ACHN (cell line): ENCODE measurements at regions not wholly inside any gene's neighbourhood (a gene's known extent, or its start where the extent isn't known, plus 50 kb on each side); places are given as distances from the start of the nearest gene placed in this dataset.
"Not testable (repeated sequence)": the region's sequence is repeated elsewhere in the genome, so short reads cannot be mapped to it uniquely, and the experiment has no call there.

Experiments
- DNase-seq: peaks from one replicate; pipeline ENCODE4 v3.0.0-alpha.2; 2015
- in situ Hi-C: cut with HindIII; loops from 2 replicates; pipeline ENCODE4 v1.10.0; 2017; ENCODE audit warnings: low sequenced_read_pairs, low pct_ligation_motif_present, low pct_unique_long_range_greater_than_20kb

GRCh38 chr12:88351146-88351545, 209.0 kb downstream of the TMTC3 start:
- no peak for DNase-seq
- in situ Hi-C loops: no loop called here

- in situ Hi-C loops: no loop called here
Observed at GRCh38 chr12:88354691-88355090, 212.6 kb downstream of the TMTC3 start.

GRCh38 chr12:88360343-88360742, 218.2 kb downstream of the TMTC3 start:
- DNase-seq: no peak
- in situ Hi-C loops: no loop called here

More at GRCh38 chr12:88354691-88355090, 212.6 kb downstream of the TMTC3 start:
- DNase-seq: no peak

GRCh38 chr12:88361493-88361892, 218.8 kb downstream of the KITLG start:
- DNase-seq: no peak
- in situ Hi-C loops: no loop called here

GRCh38 chr12:88362439-88362838, 217.8 kb downstream of the KITLG start:
- no peak for DNase-seq
- in situ Hi-C loops: no loop called here

GRCh38 chr12:88365403-88365802, 214.9 kb downstream of the KITLG start:
- no peak for DNase-seq
- in situ Hi-C loops: no loop called here

GRCh38 chr12:88366101-88366500, 214.2 kb downstream of the KITLG start:
- DNase-seq: no peak
- in situ Hi-C loops: no loop called here

- no peak for DNase-seq
- in situ Hi-C loops: no loop called here
Observed at GRCh38 chr12:88367231-88367630, 213.0 kb downstream of the KITLG start.

GRCh38 chr12:88368077-88368476, 212.2 kb downstream of the KITLG start:
- in situ Hi-C loops, DNase-seq: not testable (repeated sequence)

GRCh38 chr12:88371416-88372183, 208.7 kb downstream of the KITLG start:
- DNase-seq: no peak
- in situ Hi-C loops: no loop called here

GRCh38 chr12:88375306-88376305, 204.7 kb downstream of the KITLG start:
- in situ Hi-C loops: no loop called here
- no peak for DNase-seq

- in situ Hi-C loops: no loop called here
Observed at GRCh38 chr12:88377973-88378372, 202.3 kb downstream of the KITLG start.

GRCh38 chr12:88381466-88381865, 198.8 kb downstream of the KITLG start:
- DNase-seq: no peak
- in situ Hi-C loops: no loop called here

More at GRCh38 chr12:88377973-88378372, 202.3 kb downstream of the KITLG start:
- no peak for DNase-seq

GRCh38 chr12:88383405-88383804, 196.9 kb downstream of the KITLG start:
- in situ Hi-C loops: no loop called here
- no peak for DNase-seq

GRCh38 chr12:88388566-88389540, 191.4 kb downstream of the KITLG start:
- in situ Hi-C loops: no loop called here
- no peak for DNase-seq

- DNase-seq: no peak
- in situ Hi-C loops: no loop called here
Observed at GRCh38 chr12:88390811-88391210, 189.5 kb downstream of the KITLG start.

GRCh38 chr12:88391556-88391955, 188.7 kb downstream of the KITLG start:
- peak; percentile 39 for DNase-seq
- in situ Hi-C loops: no loop called here

GRCh38 chr12:88393017-88393767, 187.1 kb downstream of the KITLG start:
- in situ Hi-C loops: no loop called here
- DNase-seq: peak; percentile 64
